Endothelial cell (in vitro differentiated cells): ENCODE measurements at regions not wholly inside any gene's neighbourhood (a gene's known extent, or its start where the extent isn't known, plus 50 kb on each side); places are given as distances from the start of the nearest gene placed in this dataset.

ENCODE experiments used
- DNase-seq: peaks from one replicate; pipeline ENCODE4 v3.0.0; 2021; ENCODE audit warnings: low spot score
- H3K27ac Mint-ChIP-seq: one replicate; pipeline ENCODE4 v1.8.0; 2021; ENCODE audit warnings: mixed read lengths, inconsistent platforms; ENCODE audit not compliant: unreplicated experiment
- H3K27me3 Mint-ChIP-seq: one replicate; pipeline ENCODE4 v1.8.0; 2021; ENCODE audit warnings: mild to moderate bottlenecking, moderate library complexity, mixed read lengths, inconsistent platforms; ENCODE audit not compliant: unreplicated experiment
- H3K36me3 Mint-ChIP-seq: one replicate; pipeline ENCODE4 v1.8.0; 2021; ENCODE audit warnings: mild to moderate bottlenecking, low read depth, mixed read lengths, inconsistent platforms; ENCODE audit not compliant: unreplicated experiment
- H3K4me1 Mint-ChIP-seq: one replicate; pipeline ENCODE4 v1.8.0; 2021; ENCODE audit warnings: mild to moderate bottlenecking, mixed read lengths, inconsistent platforms; ENCODE audit not compliant: unreplicated experiment
- H3K4me3 Mint-ChIP-seq: one replicate; pipeline ENCODE4 v1.8.0; 2021; ENCODE audit warnings: mild to moderate bottlenecking, mixed read lengths, inconsistent platforms; ENCODE audit not compliant: unreplicated experiment
- H3K9me3 Mint-ChIP-seq: one replicate; pipeline ENCODE4 v1.8.0; 2021; ENCODE audit warnings: mixed read lengths, inconsistent platforms; ENCODE audit not compliant: unreplicated experiment
- CTCF ChIP-seq: fragments of 200-600 bp; sonication (generic); IDR thresholded peaks from one replicate; pipeline ENCODE4 v1.5.0; 2021; ENCODE audit warnings: antibody characterized with exemption; ENCODE audit not compliant: unreplicated experiment

GRCh38 chr15:31473385-31474058 lies 146.9 kb downstream of the KLF13 start:
- peak overlapping the region; percentile 62 for H3K27ac Mint-ChIP-seq
- H3K36me3 Mint-ChIP-seq: no peaks in the 10 kb centered on the region
- H3K9me3 Mint-ChIP-seq: no peaks in the 10 kb centered on the region
- peaks cover 2% of the 10 kb centered on the region for H3K27me3 Mint-ChIP-seq
- DNase-seq: no peak
- peaks cover 14% of the 10 kb centered on the region for H3K4me1 Mint-ChIP-seq
- no peak overlapping the region for H3K4me3 Mint-ChIP-seq
- no peak for TF ChIP-seq CTCF

- TF ChIP-seq CTCF: no peak
- H3K27me3 Mint-ChIP-seq: peaks cover 2% of the 10 kb centered on the region
- no peaks in the 10 kb centered on the region for H3K9me3 Mint-ChIP-seq
- peak overlapping the region; percentile 15 for H3K27ac Mint-ChIP-seq
- H3K36me3 Mint-ChIP-seq: no peaks in the 10 kb centered on the region
- H3K4me3 Mint-ChIP-seq: no peak overlapping the region
- no peak for DNase-seq
- peaks cover 14% of the 10 kb centered on the region for H3K4me1 Mint-ChIP-seq
Measured at GRCh38 chr15:31474059-31474868, 147.6 kb downstream of the KLF13 start.

- H3K4me1 Mint-ChIP-seq: peaks cover 14% of the 10 kb centered on the region
- no peak overlapping the region for H3K27ac Mint-ChIP-seq
- no peak for TF ChIP-seq CTCF
- peaks cover 2% of the 10 kb centered on the region for H3K27me3 Mint-ChIP-seq
- no peaks in the 10 kb centered on the region for H3K9me3 Mint-ChIP-seq
- no peak overlapping the region for H3K4me3 Mint-ChIP-seq
- H3K36me3 Mint-ChIP-seq: no peaks in the 10 kb centered on the region
- no peak for DNase-seq
Measured at GRCh38 chr15:31476236-31476810, 149.7 kb downstream of the KLF13 start.

DNA sequence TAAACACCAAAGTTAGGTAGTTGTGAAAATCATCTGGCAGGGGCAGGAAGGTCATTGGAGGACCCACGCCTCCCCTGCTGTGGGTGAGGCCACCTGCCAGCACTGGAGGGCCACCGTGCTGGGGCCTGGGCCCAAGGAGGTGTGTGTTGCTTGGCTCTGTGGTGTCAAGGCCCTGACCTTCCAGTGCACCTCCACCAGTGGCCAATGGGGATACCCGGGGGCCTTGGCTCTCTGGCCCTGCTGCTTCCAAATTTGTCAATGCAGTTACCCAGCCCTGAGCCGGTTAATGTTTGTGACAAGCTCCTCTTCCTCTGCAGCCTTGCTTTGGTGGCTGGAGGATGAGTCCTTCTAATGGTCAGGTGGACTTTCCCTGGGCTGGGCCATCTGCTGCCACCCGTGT lies 150.2 kb downstream of the KLF13 start:
- no peak for TF ChIP-seq CTCF
- H3K4me3 Mint-ChIP-seq: no peak overlapping the region
- H3K9me3 Mint-ChIP-seq: no peaks in the 10 kb centered on the region
- peaks cover 14% of the 10 kb centered on the region for H3K4me1 Mint-ChIP-seq
- H3K27ac Mint-ChIP-seq: no peak overlapping the region
- peaks cover 5% of the 10 kb centered on the region for H3K27me3 Mint-ChIP-seq
- no peak for DNase-seq
- no peaks in the 10 kb centered on the region for H3K36me3 Mint-ChIP-seq

DNA sequence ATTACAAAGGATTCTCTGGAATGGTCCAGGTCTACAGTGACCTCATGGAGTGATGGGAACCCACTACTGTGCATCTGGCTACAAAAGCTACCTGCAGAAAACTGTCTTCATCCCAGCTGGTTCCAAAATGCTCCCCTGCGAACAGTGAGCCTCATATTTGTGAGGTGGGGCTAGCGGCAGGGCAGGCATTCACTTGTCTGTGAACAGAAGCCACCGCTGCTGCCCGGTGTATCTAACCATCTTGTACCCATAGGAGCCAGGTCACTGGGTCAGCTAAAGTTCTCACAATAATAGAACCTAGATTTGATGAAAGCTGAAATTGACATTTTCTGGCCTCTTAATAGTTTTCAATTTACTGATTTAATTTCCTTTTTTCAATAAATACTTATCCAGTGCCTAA lies 150.7 kb downstream of the KLF13 start:
- DNase-seq: no peak
- no peak overlapping the region for H3K27ac Mint-ChIP-seq
- H3K4me3 Mint-ChIP-seq: no peak overlapping the region
- peaks cover 5% of the 10 kb centered on the region for H3K27me3 Mint-ChIP-seq
- H3K9me3 Mint-ChIP-seq: no peaks in the 10 kb centered on the region
- H3K4me1 Mint-ChIP-seq: peaks cover 14% of the 10 kb centered on the region
- TF ChIP-seq CTCF: no peak
- H3K36me3 Mint-ChIP-seq: no peaks in the 10 kb centered on the region
